ENCODE measurements at regions not wholly inside any gene's neighbourhood (a gene's known extent, or its start where the extent isn't known, plus 50 kb on each side); places are given as distances from the start of the nearest gene placed in this dataset.

DNA sequence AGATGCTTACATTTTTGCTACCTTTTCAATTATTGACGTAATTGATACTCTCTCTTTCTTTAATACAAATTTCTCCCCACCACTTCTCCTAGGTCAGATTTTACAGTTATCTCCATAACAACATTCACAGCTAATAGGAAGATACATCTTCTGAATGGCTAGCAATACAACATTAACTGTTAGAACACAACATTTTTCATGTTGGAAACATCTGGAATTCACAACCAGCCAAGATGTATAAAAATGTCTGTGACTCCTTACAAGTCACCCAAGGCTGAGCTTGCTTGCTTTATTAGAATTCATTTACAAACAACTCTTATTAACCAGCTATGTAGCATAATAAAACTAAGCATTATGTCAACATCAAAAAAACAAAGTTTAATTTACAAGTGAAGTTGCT lies 81.0 kb upstream of the ROBO2 start:
- no peak for DNase-seq
- Histone ChIP-seq H3K4me3 (ENCODE audit: low read length) (no peak overlapping the region), H3K36me3 (ENCODE audit: insufficient read depth, low read length) (no peaks in the 10 kb centered on the region), H3K79me2 (ENCODE audit: low read length) (no peaks in the 10 kb centered on the region), H4K20me1 (ENCODE audit: insufficient read depth, low read depth, low read length) (no peaks in the 10 kb centered on the region), H3K27me3 (ENCODE audit: low read length) (no peaks in the 10 kb centered on the region), H3K9me2 (replicated peaks; ENCODE audit: insufficient read depth, low read length) (no peaks in the 10 kb centered on the region), H3K27ac (ENCODE audit: low read length) (no peak overlapping the region), H3K4me2 (ENCODE audit: low read depth, low read length, poor library complexity, severe bottlenecking) (no peak overlapping the region), H3K9me3 (ENCODE audit: low read length) (no peaks in the 10 kb centered on the region), H3K4me1 (ENCODE audit: low read length) (no peaks in the 10 kb centered on the region), H2AFZ (ENCODE audit: low read length) (no peak overlapping the region), H3K9ac (ENCODE audit: low read length) (no peak overlapping the region)

DNA sequence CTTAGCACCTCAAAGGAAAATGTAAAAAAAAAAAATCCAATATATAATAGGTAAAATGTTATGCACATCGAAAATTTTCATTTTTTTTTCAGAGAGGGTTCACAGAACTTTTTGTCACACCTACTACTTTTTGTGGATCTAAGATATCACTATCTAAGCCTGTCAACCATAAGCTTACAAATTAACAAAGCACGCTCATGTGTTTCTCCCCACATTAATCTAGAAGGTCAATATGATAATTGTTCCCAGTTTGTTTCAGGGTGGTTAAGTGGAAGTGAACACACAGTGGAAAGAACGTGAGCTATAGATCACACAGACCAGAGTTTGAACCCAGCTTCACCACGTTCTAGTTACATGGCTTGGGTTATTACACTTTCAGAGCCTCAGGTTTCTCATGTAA lies 78.6 kb upstream of the ROBO2 start:
- no peak overlapping the region for H3K27ac ChIP-seq (ENCODE audit: low read length)
- H3K4me1 ChIP-seq (ENCODE audit: low read length): no peaks in the 10 kb centered on the region

DNA sequence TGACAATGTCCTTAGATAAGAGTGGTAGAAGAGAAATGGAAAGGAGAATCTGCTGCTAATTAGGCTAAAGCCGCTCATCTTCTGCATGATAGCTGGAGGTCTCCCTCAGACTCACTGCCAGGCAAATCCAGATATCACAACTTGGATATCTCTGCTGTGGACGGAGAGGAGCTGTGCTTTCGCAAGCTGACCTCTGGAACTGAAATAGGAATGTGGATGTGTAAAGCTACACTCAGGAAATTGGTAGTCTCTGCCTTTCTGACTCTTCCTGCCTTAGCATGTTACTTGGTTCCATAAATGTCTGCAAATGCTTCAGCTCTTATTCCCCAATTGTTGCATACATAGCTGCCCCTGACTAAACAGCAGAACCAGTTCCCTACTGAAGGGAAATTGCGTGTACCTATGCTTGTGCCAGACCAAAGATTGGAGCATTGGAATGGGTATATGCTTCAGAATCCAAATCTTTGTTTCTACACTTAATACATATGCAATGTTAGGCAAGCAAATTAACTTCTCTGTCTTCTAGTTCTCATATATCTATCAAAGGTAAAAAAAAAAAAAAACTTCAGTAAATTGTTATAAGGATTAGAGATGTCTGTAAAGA lies 74.7 kb upstream of the ROBO2 start:
- Histone ChIP-seq H4K20me1 (ENCODE audit: insufficient read depth, low read depth, low read length) (no peaks in the 10 kb centered on the region), H3K79me2 (ENCODE audit: low read length) (no peaks in the 10 kb centered on the region), H3K4me1 (ENCODE audit: low read length) (no peaks in the 10 kb centered on the region), H3K9ac (ENCODE audit: low read length) (no peak overlapping the region), H3K9me2 (replicated peaks; ENCODE audit: insufficient read depth, low read length) (no peaks in the 10 kb centered on the region), H3K27ac (ENCODE audit: low read length) (no peak overlapping the region), H3K4me2 (ENCODE audit: low read depth, low read length, poor library complexity, severe bottlenecking) (no peak overlapping the region), H3K36me3 (ENCODE audit: insufficient read depth, low read length) (no peaks in the 10 kb centered on the region), H3K4me3 (ENCODE audit: low read length) (no peak overlapping the region), H2AFZ (ENCODE audit: low read length) (no peak overlapping the region), H3K27me3 (ENCODE audit: low read length) (no peaks in the 10 kb centered on the region), H3K9me3 (ENCODE audit: low read length) (no peaks in the 10 kb centered on the region)
- DNase-seq: no peak

More for the DNA sequence above, 78.6 kb upstream of the ROBO2 start:
- Histone ChIP-seq H3K4me3 (ENCODE audit: low read length) (no peak overlapping the region), H3K79me2 (ENCODE audit: low read length) (no peaks in the 10 kb centered on the region), H3K36me3 (ENCODE audit: insufficient read depth, low read length) (no peaks in the 10 kb centered on the region), H3K27me3 (ENCODE audit: low read length) (no peaks in the 10 kb centered on the region), H2AFZ (ENCODE audit: low read length) (no peak overlapping the region), H3K9ac (ENCODE audit: low read length) (no peak overlapping the region), H3K9me2 (replicated peaks; ENCODE audit: insufficient read depth, low read length) (no peaks in the 10 kb centered on the region), H3K9me3 (ENCODE audit: low read length) (no peaks in the 10 kb centered on the region), H3K4me2 (ENCODE audit: low read depth, low read length, poor library complexity, severe bottlenecking) (no peak overlapping the region), H4K20me1 (ENCODE audit: insufficient read depth, low read depth, low read length) (no peaks in the 10 kb centered on the region)
- no peak for DNase-seq

DNA sequence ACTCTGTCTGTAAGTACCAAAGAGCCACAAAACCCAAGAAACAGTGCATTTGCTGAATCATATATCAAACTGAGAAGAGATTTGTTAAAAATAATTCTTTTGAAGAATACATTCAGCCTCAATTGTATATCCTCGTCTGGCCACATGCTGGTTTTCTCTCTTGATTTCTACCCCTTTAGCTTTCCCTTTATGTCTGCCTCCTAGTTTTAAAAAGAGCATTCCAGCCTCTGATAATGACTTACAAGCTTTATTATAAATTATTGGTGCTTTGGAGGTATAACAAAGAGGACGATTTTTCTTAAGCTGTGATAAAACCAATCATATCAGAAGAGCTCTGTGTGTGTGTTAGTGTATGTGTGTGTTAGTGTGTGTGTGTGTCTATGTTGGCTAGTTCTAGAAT lies 70.4 kb upstream of the ROBO2 start:
- Histone ChIP-seq H3K4me2 (ENCODE audit: low read depth, low read length, poor library complexity, severe bottlenecking) (no peak overlapping the region), H2AFZ (ENCODE audit: low read length) (no peak overlapping the region), H3K4me3 (ENCODE audit: low read length) (no peak overlapping the region), H4K20me1 (ENCODE audit: insufficient read depth, low read depth, low read length) (no peaks in the 10 kb centered on the region), H3K9me3 (ENCODE audit: low read length) (no peaks in the 10 kb centered on the region), H3K36me3 (ENCODE audit: insufficient read depth, low read length) (no peaks in the 10 kb centered on the region), H3K27me3 (ENCODE audit: low read length) (no peaks in the 10 kb centered on the region), H3K9ac (ENCODE audit: low read length) (no peak overlapping the region), H3K79me2 (ENCODE audit: low read length) (no peaks in the 10 kb centered on the region), H3K9me2 (replicated peaks; ENCODE audit: insufficient read depth, low read length) (no peaks in the 10 kb centered on the region), H3K4me1 (ENCODE audit: low read length) (peaks cover 6% of the 10 kb centered on the region; the same call in 1 of the 2 replicates), H3K27ac (ENCODE audit: low read length) (no peak overlapping the region)
- no peak for DNase-seq

DNA sequence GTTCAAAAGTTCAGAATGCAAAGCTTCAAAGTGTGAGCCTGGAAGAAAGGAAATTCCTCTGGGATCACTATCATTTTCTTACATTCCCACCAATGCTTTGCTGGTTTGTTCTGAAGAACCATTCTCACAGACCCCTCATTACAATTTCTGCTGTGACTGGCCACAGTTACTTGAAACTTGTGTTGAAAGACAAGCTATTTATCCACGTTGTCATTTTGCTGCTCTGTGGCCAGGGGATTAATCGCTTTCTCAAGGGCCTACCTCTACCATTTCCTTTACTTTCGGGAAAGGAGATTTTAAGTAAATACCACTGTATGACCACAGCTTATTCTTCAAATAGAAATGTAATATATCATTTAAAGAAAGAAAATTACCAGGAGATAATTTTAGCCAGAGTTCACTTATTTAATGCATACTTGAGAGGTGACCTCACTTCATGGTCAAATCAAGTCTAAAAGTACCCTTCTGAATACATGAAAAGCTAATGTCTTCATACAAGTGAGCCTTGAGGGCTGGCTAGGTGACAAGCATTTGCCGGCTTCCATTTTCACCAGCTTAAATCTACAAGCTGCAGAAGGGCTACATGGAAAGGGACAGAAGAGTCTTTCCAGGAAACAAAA lies 69.8 kb upstream of the ROBO2 start:
- Histone ChIP-seq H3K27me3 (ENCODE audit: low read length) (no peaks in the 10 kb centered on the region), H2AFZ (ENCODE audit: low read length) (no peak overlapping the region), H3K4me1 (ENCODE audit: low read length) (peaks cover 6% of the 10 kb centered on the region; the same call in 1 of the 2 replicates), H3K79me2 (ENCODE audit: low read length) (no peaks in the 10 kb centered on the region), H3K4me2 (ENCODE audit: low read depth, low read length, poor library complexity, severe bottlenecking) (no peak overlapping the region), H3K9me2 (replicated peaks; ENCODE audit: insufficient read depth, low read length) (no peaks in the 10 kb centered on the region), H3K4me3 (ENCODE audit: low read length) (no peak overlapping the region), H3K9ac (ENCODE audit: low read length) (no peak overlapping the region), H3K36me3 (ENCODE audit: insufficient read depth, low read length) (no peaks in the 10 kb centered on the region), H3K27ac (ENCODE audit: low read length) (no peak overlapping the region), H4K20me1 (ENCODE audit: insufficient read depth, low read depth, low read length) (no peaks in the 10 kb centered on the region), H3K9me3 (ENCODE audit: low read length) (no peaks in the 10 kb centered on the region)
- DNase-seq: no peak

DNA sequence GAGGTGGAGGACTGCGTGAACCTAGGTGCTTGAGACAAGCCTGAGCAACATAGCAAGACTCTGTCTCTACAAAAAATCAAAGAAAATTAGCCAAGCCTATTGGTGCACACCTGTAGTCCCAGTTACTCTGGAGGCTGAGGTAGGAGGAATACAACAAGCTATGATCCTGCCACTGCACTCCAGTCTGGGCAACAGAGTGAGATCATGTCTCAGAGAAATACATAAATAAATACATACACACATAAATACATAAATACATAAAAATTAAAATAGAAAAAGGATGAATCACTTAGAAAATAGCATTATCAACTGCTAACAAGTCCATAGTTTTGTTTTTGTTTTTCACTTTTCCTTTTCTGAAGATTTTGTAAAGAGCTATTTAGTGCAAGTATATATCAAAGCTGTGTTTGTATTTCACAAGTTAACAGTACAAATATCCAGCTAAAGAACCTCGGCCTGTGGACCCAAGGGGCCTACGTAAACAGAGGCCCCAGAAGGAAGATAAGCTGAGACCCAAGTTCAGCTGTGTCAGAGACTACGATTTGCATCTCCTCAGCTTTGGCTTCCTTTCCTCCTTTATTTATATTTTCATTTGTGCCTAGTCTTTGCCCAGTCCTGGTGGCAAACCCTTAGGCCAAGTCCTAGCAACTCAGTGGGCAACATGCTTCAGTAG lies 67.1 kb upstream of the ROBO2 start:
- H3K9ac ChIP-seq (ENCODE audit: low read length): no peak overlapping the region
- H4K20me1 ChIP-seq (ENCODE audit: insufficient read depth, low read depth, low read length): no peaks in the 10 kb centered on the region
- H3K27me3 ChIP-seq (ENCODE audit: low read length): no peaks in the 10 kb centered on the region
- peaks cover 6% of the 10 kb centered on the region; the same call in 1 of the 2 replicates for H3K4me1 ChIP-seq (ENCODE audit: low read length)
- H3K36me3 ChIP-seq (ENCODE audit: insufficient read depth, low read length): no peaks in the 10 kb centered on the region
- DNase-seq: no peak
- no peak overlapping the region for H3K27ac ChIP-seq (ENCODE audit: low read length)
- no peak overlapping the region for H3K4me2 ChIP-seq (ENCODE audit: low read depth, low read length, poor library complexity, severe bottlenecking)
- no peaks in the 10 kb centered on the region for H3K9me3 ChIP-seq (ENCODE audit: low read length)
- no peak overlapping the region for H3K4me3 ChIP-seq (ENCODE audit: low read length)
- no peak overlapping the region for H2AFZ ChIP-seq (ENCODE audit: low read length)
- no peaks in the 10 kb centered on the region for H3K79me2 ChIP-seq (ENCODE audit: low read length)
- no peaks in the 10 kb centered on the region for H3K9me2 ChIP-seq (replicated peaks; ENCODE audit: insufficient read depth, low read length)

DNA sequence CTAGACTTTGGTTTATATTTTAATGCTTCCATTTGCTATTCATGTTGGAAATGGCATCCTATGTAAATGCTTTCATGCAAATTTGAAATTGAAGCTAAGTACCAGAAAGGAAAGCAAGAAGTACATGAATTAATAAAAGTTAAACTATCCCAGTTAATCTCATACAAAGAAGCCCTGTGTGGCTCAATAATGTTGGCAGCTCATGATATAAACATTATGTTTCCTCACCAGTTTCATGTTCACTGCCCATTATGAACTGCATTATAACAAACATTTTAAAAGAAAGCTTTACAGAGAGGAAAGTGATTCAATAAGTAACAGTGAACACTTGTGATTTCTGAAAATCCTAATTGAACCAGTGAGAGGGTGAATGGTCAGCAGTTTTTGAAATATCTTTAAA lies 62.9 kb upstream of the ROBO2 start:
- Histone ChIP-seq H3K36me3 (ENCODE audit: insufficient read depth, low read length) (no peaks in the 10 kb centered on the region), H3K4me2 (ENCODE audit: low read depth, low read length, poor library complexity, severe bottlenecking) (no peak overlapping the region), H3K9me2 (replicated peaks; ENCODE audit: insufficient read depth, low read length) (no peaks in the 10 kb centered on the region), H3K4me1 (ENCODE audit: low read length) (no peaks in the 10 kb centered on the region), H3K4me3 (ENCODE audit: low read length) (no peak overlapping the region), H2AFZ (ENCODE audit: low read length) (no peak overlapping the region), H3K9ac (ENCODE audit: low read length) (no peak overlapping the region), H3K79me2 (ENCODE audit: low read length) (no peaks in the 10 kb centered on the region), H3K27ac (ENCODE audit: low read length) (no peak overlapping the region), H3K27me3 (ENCODE audit: low read length) (no peaks in the 10 kb centered on the region), H4K20me1 (ENCODE audit: insufficient read depth, low read depth, low read length) (no peaks in the 10 kb centered on the region), H3K9me3 (ENCODE audit: low read length) (no peaks in the 10 kb centered on the region)
- no peak for DNase-seq

DNA sequence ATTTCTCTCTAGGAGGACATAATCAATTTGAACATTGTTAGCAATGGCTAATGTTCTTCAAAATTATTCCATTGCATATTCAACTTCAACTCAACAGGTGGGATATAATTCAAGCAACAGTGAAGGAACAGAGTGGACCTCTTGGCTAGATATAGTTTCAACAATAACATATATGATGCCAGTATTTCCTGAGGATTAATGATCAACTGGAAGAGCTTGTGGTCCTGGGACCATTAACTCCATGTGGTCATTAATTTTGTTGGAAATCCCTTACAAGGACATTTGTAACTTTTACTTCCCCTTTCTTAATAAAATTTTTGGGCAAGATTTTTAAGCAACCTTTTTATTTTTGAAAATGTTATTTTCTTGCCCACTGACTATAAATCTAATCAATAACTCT lies 54.3 kb upstream of the ROBO2 start:
- no peak overlapping the region for H3K27ac ChIP-seq (ENCODE audit: low read length)
- H3K4me3 ChIP-seq (ENCODE audit: low read length): no peak overlapping the region
- H3K4me2 ChIP-seq (ENCODE audit: low read depth, low read length, poor library complexity, severe bottlenecking): no peak overlapping the region
- no peak for DNase-seq
- no peaks in the 10 kb centered on the region for H3K9me3 ChIP-seq (ENCODE audit: low read length)
- H3K9me2 ChIP-seq (replicated peaks; ENCODE audit: insufficient read depth, low read length): no peaks in the 10 kb centered on the region
- no peaks in the 10 kb centered on the region for H3K27me3 ChIP-seq (ENCODE audit: low read length)
- H3K9ac ChIP-seq (ENCODE audit: low read length): no peak overlapping the region
- H3K79me2 ChIP-seq (ENCODE audit: low read length): no peaks in the 10 kb centered on the region
- H2AFZ ChIP-seq (ENCODE audit: low read length): no peak overlapping the region
- H3K36me3 ChIP-seq (ENCODE audit: insufficient read depth, low read length): no peaks in the 10 kb centered on the region
- H3K4me1 ChIP-seq (ENCODE audit: low read length): no peaks in the 10 kb centered on the region
- no peaks in the 10 kb centered on the region for H4K20me1 ChIP-seq (ENCODE audit: insufficient read depth, low read depth, low read length)
